ENCODE measurements at regions not wholly inside any gene's neighbourhood (a gene's known extent, or its start where the extent isn't known, plus 50 kb on each side); places are given as distances from the start of the nearest gene placed in this dataset.
"Not testable (repeated sequence)": the region's sequence is repeated elsewhere in the genome, so short reads cannot be mapped to it uniquely, and the experiment has no call there.

- not testable (repeated sequence) for DNase-seq
These were observed 307.4 kb upstream of the TBX18 start for GRCh38 chr6:85071845-85072244.

- DNase-seq, result no peak
These were observed 305.2 kb upstream of the TBX18 start for GRCh38 chr6:85069577-85069976.

- DNase-seq, result no peak
These were observed 303.8 kb upstream of the TBX18 start for GRCh38 chr6:85068221-85068620.

DNA sequence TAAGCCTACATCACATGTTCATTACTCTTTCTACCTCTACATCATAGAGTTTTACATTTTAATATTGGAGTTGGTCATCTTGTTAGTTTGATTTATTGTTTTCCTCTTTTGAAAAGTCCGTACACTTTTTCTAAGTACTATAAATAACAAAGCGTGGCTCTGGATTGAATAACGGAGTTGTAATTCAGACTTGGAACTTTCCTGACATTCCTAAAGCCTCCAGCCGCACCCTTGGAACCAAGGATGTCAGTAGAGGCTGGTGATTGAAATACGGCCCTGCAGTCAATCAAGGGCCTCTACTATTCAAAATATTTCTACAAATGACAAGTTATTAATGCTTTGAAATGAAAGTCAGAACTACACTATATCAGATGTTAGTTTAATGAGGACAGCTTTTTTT is 301.9 kb upstream of the TBX18 start:
- no peak for DNase-seq

DNA sequence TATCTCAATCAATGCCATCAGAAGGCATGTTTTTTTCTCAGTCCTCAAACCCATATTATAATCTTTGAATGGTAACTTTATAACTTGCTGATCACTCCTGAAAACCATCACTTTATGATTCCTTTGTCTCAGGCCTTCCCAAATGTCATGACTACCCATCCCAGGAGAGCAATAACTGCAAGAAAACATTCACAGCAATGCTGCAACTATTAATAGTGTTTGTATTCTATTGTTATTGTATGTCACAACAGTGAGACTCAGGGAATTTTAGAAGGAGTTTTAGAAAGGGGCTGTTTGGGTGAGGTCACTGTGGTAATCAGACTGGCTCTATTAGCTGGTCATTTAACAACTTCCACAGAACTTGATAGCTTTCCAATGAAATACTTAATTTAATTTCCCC is 301.4 kb upstream of the TBX18 start:
- DNase-seq, result no peak

DNA sequence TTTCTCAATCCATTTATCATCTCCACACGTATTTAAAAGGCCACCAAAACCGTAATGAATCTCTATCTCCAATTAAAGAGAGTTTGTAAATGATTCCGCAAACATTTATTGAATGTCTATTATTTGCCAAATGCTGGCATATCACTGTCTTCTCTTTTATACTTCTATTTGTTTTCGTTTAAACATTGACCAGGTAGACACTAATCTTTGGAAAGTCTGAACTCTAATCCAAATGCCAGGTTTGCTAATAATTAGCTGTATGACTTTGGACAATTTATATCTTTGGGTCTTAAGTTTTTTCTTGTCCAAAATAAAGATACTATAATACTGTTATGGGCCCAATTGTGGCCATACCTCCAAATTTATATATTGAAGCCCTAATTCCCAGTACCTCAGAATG is 299.2 kb upstream of the TBX18 start:
- DNase-seq, result no peak

- DNase-seq, result no peak
These were observed 298.5 kb upstream of the TBX18 start for GRCh38 chr6:85062884-85063283.

GRCh38 chr6:85058806-85059205 is 294.4 kb upstream of the TBX18 start:
- DNase-seq, result no peak

- no peak for DNase-seq
These were observed 285.8 kb upstream of the TBX18 start for GRCh38 chr6:85050149-85050548.

DNA sequence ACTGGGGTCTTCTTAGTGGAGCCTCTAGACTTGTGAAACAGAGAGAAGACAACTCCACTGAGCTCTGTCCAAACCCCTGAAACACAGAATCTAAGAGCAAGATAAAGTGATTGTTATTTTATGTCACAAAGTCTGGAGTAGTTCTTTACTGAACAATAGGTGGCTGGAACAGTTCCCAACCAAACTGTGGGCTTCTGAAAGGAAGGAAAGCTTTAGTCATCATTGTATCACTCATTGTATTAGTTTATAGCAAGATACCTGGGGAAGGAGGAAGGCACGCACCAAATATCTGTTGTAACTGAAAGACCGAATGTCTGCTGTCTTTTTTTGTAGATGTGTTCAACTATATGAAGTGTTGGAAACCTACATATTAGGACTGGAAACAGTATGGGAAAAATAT is 284.9 kb upstream of the TBX18 start:
- no peak for DNase-seq

DNA sequence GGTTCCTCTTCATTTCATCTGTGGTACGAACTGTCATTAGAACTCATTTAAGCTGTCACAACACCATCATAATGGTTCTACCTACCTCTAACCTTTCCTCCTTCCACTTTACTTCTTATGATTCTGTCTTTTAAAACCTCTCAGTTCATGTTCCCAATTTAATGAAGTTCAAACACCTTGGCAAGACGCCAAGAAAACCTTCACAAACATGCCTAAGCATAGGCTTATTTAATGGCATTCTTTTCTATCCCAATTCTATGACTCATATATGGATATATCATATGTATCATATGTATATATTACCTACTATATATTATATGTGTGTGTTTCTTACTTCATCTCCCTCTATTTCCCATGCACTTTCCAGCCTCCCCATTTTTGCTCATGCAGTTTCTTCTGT is 283.4 kb upstream of the TBX18 start:
- no peak for DNase-seq

GRCh38 chr6:85045767-85046166 is 281.4 kb upstream of the TBX18 start:
- DNase-seq, result not testable (repeated sequence)

DNA sequence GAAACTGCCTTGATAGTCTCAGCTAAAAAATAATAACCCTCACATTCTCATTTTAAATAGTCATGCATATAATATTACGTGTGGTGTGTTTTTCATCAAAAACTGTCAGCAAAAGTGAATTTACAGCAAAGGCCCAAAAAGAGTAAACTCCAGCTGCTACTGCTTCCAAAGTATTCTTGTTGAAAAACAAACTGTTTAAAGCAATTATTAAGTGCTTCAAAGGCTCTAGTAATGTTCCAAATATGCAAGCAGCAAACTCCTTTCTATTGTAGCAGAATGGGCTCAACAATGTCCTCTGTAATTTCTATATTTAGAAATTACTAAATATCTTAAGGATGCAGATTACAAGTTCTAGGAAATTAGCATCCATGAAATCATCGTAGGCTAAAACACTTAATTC is 280.0 kb upstream of the TBX18 start:
- no peak for DNase-seq

GRCh38 chr6:85041376-85041775 is 277.0 kb upstream of the TBX18 start:
- DNase-seq, result no peak

- no peak for DNase-seq
These were observed 272.8 kb upstream of the TBX18 start for GRCh38 chr6:85037221-85037620.

DNA sequence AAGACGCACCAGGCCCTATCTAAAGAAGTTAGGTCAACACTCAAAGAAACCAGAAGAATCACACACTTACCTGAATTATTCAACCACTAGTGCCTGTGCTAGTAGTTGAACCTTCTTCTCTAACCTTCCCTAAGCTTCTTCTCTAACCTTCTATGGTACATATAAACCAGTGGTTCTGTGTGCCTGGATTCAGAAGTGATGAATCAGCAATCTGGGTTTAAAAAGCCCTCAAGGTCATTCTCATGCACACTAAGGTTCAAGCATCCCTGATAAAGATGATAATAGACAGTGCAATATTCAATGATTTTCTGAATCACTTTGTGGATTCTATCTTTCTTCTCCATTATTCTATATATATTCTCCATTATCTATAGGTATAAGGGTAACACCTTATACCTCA is 271.4 kb upstream of the TBX18 start:
- no peak for DNase-seq

GRCh38 chr6:85033547-85033946 is 269.1 kb upstream of the TBX18 start:
- DNase-seq, result no peak

- DNase-seq, result no peak
These were observed 261.6 kb upstream of the TBX18 start for GRCh38 chr6:85026021-85026420.

DNA sequence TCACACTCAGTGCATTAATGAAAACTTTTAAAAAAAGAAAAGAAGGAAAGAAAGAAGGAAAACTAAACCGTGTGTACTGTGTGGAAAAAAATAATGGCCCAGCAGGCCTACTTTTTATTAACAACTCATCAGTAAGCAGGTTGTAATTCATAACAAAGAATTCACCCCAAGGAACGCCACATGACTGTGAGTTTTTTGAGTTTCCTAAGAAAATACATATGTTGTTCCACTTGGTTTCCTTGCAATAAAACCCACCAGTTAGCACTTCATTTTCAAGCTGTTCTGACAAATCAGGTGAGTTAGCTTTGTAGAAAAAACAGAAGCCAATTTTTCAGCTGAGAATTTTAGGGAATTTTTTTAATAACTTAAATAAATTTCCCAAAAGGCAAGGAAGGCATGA is 259.3 kb upstream of the TBX18 start:
- DNase-seq, result no peak

DNA sequence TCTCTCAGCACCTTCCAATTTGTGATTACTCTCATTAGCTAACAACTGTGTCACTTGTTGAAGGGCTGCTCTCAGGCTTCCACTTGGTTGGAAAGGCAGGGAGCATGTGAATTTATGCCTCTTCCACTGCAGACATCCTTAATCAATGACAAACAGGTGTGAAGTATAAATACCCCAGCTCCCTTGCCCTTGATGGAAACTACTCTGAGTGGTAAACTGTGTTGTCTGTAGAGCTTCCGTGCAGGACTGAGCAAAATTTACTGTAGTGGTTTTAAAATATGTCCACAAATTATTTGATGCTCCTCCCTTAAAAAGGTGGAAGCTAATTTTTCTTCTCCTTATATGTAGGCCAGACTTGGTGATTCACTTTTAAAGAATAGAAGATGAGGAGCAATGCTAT is 253.0 kb upstream of the TBX18 start:
- DNase-seq, result no peak

GRCh38 chr6:85016726-85017125 is 252.3 kb upstream of the TBX18 start:
- DNase-seq, result no peak

DNA sequence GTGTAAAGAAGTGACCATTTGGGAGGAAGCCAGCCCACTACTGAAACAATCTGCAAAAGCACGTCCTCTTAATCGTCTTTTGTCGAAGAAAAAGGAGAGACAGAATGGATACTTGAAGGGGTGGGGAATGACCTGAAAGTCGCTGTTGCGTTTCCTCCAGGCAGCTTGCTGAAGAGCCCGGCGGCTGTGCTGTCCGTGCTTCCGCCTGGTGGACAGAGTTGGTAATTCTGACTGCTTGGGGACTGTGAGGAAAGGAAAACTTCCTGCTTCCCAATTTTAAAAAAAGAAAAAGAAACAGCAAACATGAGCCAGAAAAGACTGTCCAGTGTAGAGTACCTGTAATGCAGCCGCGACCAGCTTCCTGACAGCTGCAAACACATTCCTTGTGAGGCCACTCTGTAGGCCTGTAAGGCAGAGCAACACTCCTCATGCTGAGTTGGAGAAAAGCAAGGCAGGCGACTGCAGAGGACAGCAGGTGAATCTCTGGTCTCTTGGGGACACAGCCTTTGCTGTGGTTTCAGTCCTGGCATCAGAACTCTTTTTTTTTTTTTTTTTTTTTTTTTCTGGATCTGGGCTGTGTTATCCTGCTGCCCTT is 251.1 kb upstream of the TBX18 start:
- DNase-seq, result no peak

GRCh38 chr6:85010865-85011264 is 246.5 kb upstream of the TBX18 start:
- no peak for DNase-seq

DNA sequence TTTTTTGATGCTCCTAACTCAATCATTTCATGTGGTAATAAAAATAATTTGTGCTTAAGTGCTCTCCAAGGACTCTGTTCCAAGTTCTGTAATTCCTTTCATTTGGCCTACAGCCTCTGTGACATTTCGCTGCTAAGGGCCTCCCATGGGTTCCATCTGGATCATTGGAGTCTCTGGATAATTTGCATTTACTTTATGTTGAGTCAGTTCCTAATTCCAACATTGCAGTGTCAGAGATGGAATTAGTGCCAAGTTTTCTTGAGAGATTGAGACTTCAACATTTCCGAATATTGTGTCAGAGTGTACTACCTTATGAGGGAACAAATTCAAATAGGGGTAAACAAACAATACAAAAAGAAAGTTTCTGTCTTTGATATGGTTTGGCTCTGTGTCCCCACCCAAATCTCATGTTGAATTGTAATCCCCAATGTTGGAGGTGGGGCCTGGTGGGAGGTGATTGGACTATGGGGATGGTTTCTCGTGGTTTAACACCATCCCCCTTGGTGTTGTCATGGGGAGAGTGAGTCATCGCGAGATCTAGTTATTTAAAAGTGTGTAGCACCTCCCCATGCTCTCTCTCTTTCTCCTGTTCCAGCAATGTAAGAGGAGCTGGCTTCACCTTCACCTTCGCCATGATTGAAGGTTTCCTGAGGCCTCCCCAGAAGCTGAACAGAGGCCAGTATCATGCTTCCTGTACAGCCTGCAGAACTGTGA is 244.1 kb upstream of the TBX18 start:
- DNase-seq, result no peak

DNA sequence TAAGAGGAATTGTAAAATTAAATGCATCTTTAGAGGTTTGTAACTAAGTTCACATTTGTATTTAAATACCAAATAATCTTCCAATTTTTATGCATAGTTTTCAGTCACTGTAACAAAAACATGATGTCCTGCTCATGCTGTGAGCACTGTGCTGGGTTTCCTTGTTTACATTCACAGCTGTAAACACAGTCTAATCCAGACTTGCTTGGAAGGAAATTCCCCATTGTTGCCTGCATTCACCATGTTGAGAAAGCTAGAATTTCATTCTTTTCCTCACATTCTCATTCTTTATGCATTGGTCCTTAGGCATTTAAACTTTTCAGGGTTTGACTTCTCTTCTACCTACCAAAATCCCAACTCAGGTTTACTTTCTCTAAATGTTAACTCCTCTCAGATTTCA is 242.0 kb upstream of the TBX18 start:
- no peak for DNase-seq

Measured in stimulated activated CD4-positive, alpha-beta T cell treated with anti-CD3 and anti-CD28 coated beads, Interleukin-4, amount 100 ng/mL, for 1 hour (primary cell).